ENCODE measurements at regions not wholly inside any gene's neighbourhood (a gene's known extent, or its start where the extent isn't known, plus 50 kb on each side); places are given as distances from the start of the nearest gene placed in this dataset.
A peak's percentile ranks its signal among the peaks of the same experiment; 100 is the strongest.
"Not testable (repeated sequence)": the region's sequence is repeated elsewhere in the genome, so short reads cannot be mapped to it uniquely, and the experiment has no call there.

- intact Hi-C loops (cut with DNase I, micrococcal nuclease); H3K9me3 Mint-ChIP-seq (ENCODE audit: low read depth); POLR2A ChIA-PET; CTCF ChIA-PET; H3K36me3 Mint-ChIP-seq (ENCODE audit: low read depth); H3K27me3 Mint-ChIP-seq: not testable (repeated sequence)
- Mint-ChIP-seq H3K27ac (peak overlapping the region; percentile 100), H3K4me3 (peak overlapping the region; percentile 82), H3K4me1 (peaks cover 24% of the 10 kb centered on the region)
- DNase-seq (peak; percentile 59), ATAC-seq (peak; percentile 8)
Measured at GRCh38 chr1:149635290-149635899, 51.7 kb downstream of the PPIAL4C start.

GRCh38 chr1:149636286-149637122, 52.9 kb downstream of the PPIAL4C start:
- Mint-ChIP-seq H3K27ac (peak overlapping the region; percentile 100), H3K4me3 (peak overlapping the region; percentile 82), H3K4me1 (peaks cover 23% of the 10 kb centered on the region)
- ATAC-seq (peak; percentile 82), DNase-seq (peak; percentile 94)
- POLR2A ChIA-PET = interaction anchor here (0.6 to 1.2 kb wide), 3 partner anchors 145 to 1302 kb away, joined by 3 read pairs; no protein-coding TSS in a partner anchor
- H3K9me3 Mint-ChIP-seq (ENCODE audit: low read depth); H3K36me3 Mint-ChIP-seq (ENCODE audit: low read depth); intact Hi-C loops (cut with DNase I, micrococcal nuclease); H3K27me3 Mint-ChIP-seq; CTCF ChIA-PET: not testable (repeated sequence)

GRCh38 chr1:149638481-149638880, 54.8 kb downstream of the PPIAL4C start:
- not testable (repeated sequence) for H3K9me3 Mint-ChIP-seq (ENCODE audit: low read depth)

GRCh38 chr1:149638901-149639658, 55.4 kb downstream of the PPIAL4C start:
- H3K4me3 Mint-ChIP-seq; POLR2A ChIA-PET; intact Hi-C loops (cut with DNase I, micrococcal nuclease): not testable (repeated sequence)

More at GRCh38 chr1:149638481-149638880, 54.8 kb downstream of the PPIAL4C start:
- H3K27me3 Mint-ChIP-seq; ATAC-seq; DNase-seq; CTCF ChIA-PET; POLR2A ChIA-PET; H3K4me3 Mint-ChIP-seq; H3K36me3 Mint-ChIP-seq (ENCODE audit: low read depth); intact Hi-C loops (cut with DNase I, micrococcal nuclease): not testable (repeated sequence)
- peak overlapping the region; percentile 31 for H3K27ac Mint-ChIP-seq
- peaks cover 24% of the 10 kb centered on the region for H3K4me1 Mint-ChIP-seq

GRCh38 chr1:149641179-149641578, 57.5 kb downstream of the PPIAL4C start:
- H3K4me3 Mint-ChIP-seq; H3K9me3 Mint-ChIP-seq (ENCODE audit: low read depth); POLR2A ChIA-PET; DNase-seq; CTCF ChIA-PET; intact Hi-C loops (cut with DNase I, micrococcal nuclease); H3K27me3 Mint-ChIP-seq; ATAC-seq; H3K36me3 Mint-ChIP-seq (ENCODE audit: low read depth): not testable (repeated sequence)
- peak overlapping the region; percentile 47 for H3K27ac Mint-ChIP-seq
- H3K4me1 Mint-ChIP-seq = peaks cover 18% of the 10 kb centered on the region

More at GRCh38 chr1:149638901-149639658, 55.4 kb downstream of the PPIAL4C start:
- DNase-seq; H3K9me3 Mint-ChIP-seq (ENCODE audit: low read depth); H3K27ac Mint-ChIP-seq; CTCF ChIA-PET; H3K27me3 Mint-ChIP-seq; H3K36me3 Mint-ChIP-seq (ENCODE audit: low read depth); ATAC-seq: not testable (repeated sequence)
- peaks cover 19% of the 10 kb centered on the region for H3K4me1 Mint-ChIP-seq

- H3K27ac Mint-ChIP-seq; POLR2A ChIA-PET; H3K27me3 Mint-ChIP-seq; DNase-seq; intact Hi-C loops (cut with DNase I, micrococcal nuclease); H3K4me3 Mint-ChIP-seq; H3K4me1 Mint-ChIP-seq; H3K9me3 Mint-ChIP-seq (ENCODE audit: low read depth); ATAC-seq; H3K36me3 Mint-ChIP-seq (ENCODE audit: low read depth): not testable (repeated sequence)
- CTCF ChIA-PET = interaction anchor here (0.6 kb wide), 1 partner anchor 204 kb away, joined by 3 read pairs; no protein-coding TSS in a partner anchor
Measured at GRCh38 chr1:149644818-149645217, 61.2 kb downstream of the PPIAL4C start.

GRCh38 chr1:149646360-149647017, 62.8 kb downstream of the PPIAL4C start:
- peak; percentile 71 for ATAC-seq
- intact Hi-C loops (cut with DNase I, micrococcal nuclease); H3K4me1 Mint-ChIP-seq; H3K27me3 Mint-ChIP-seq; H3K36me3 Mint-ChIP-seq (ENCODE audit: low read depth); CTCF ChIA-PET; POLR2A ChIA-PET; H3K9me3 Mint-ChIP-seq (ENCODE audit: low read depth): not testable (repeated sequence)
- Mint-ChIP-seq H3K27ac (peak overlapping the region; percentile 93), H3K4me3 (peak overlapping the region; percentile 81)
- peak; percentile 29 for DNase-seq

- DNase-seq = peak; percentile 41
- Mint-ChIP-seq H3K4me3 (peak overlapping the region; percentile 81), H3K27ac (peak overlapping the region; percentile 25)
- H3K9me3 Mint-ChIP-seq (ENCODE audit: low read depth); POLR2A ChIA-PET; intact Hi-C loops (cut with DNase I, micrococcal nuclease); CTCF ChIA-PET; H3K4me1 Mint-ChIP-seq; H3K27me3 Mint-ChIP-seq; H3K36me3 Mint-ChIP-seq (ENCODE audit: low read depth): not testable (repeated sequence)
- peak; percentile 49 for ATAC-seq
Measured at GRCh38 chr1:149647018-149647373, 63.3 kb downstream of the PPIAL4C start.

GRCh38 chr1:149657750-149658149, 74.1 kb downstream of the PPIAL4C start:
- POLR2A ChIA-PET; CTCF ChIA-PET; H3K4me1 Mint-ChIP-seq; ATAC-seq; H3K4me3 Mint-ChIP-seq; DNase-seq; H3K27me3 Mint-ChIP-seq; H3K9me3 Mint-ChIP-seq (ENCODE audit: low read depth); intact Hi-C loops (cut with DNase I, micrococcal nuclease); H3K36me3 Mint-ChIP-seq (ENCODE audit: low read depth); H3K27ac Mint-ChIP-seq: not testable (repeated sequence)

- POLR2A ChIA-PET; H3K4me1 Mint-ChIP-seq; H3K9me3 Mint-ChIP-seq (ENCODE audit: low read depth); H3K27ac Mint-ChIP-seq; ATAC-seq; intact Hi-C loops (cut with DNase I, micrococcal nuclease); H3K4me3 Mint-ChIP-seq; DNase-seq; H3K27me3 Mint-ChIP-seq; H3K36me3 Mint-ChIP-seq (ENCODE audit: low read depth); CTCF ChIA-PET: not testable (repeated sequence)
Measured at GRCh38 chr1:149658175-149658574, 74.5 kb downstream of the PPIAL4C start.

GRCh38 chr1:149664624-149665023, 81.0 kb downstream of the PPIAL4C start:
- H3K36me3 Mint-ChIP-seq (ENCODE audit: low read depth); H3K9me3 Mint-ChIP-seq (ENCODE audit: low read depth); H3K27ac Mint-ChIP-seq; H3K4me3 Mint-ChIP-seq; ATAC-seq; intact Hi-C loops (cut with DNase I, micrococcal nuclease); H3K4me1 Mint-ChIP-seq; H3K27me3 Mint-ChIP-seq; DNase-seq; POLR2A ChIA-PET; CTCF ChIA-PET: not testable (repeated sequence)
